GM12878 (cell line): ENCODE measurements at regions not wholly inside any gene's neighbourhood (a gene's known extent, or its start where the extent isn't known, plus 50 kb on each side); places are given as distances from the start of the nearest gene placed in this dataset.

Experiments
- ATAC-seq: fragments of 200-7000 bp; cut with Tn5 transposase; 3 replicates; pipeline ENCODE4 v1.9.1; 2020; ENCODE audit warnings: mild to moderate bottlenecking, moderate library complexity
- BruUV-seq: library from RNA; stranded (reverse); fragments of 400-500 nt; replicated peaks from 2 replicates; lab custom pipeline; 2021; lab: Mats Ljungman, UMichigan
- CTCF ChIA-PET: fragments of 300-600 bp; sonication (Branson Sonifier 250); formaldehyde crosslinking; extraction: SDS; loops from one replicate; lab custom pipeline; 2021; ENCODE audit warnings: inconsistent platforms; lab: Yijun Ruan, JAX
- POLR2A ChIA-PET: fragments of 350-600 bp; formaldehyde crosslinking; extraction: SDS; loops from one replicate; lab custom pipeline; 2021; ENCODE audit warnings: inconsistent platforms; lab: Charles Lee
- RAD21 ChIA-PET: fragments of 300-600 bp; sonication (Branson Sonifier 250); formaldehyde crosslinking; loops from one replicate; lab custom pipeline; 2023; ENCODE audit warnings: antibody characterized with exemption; ENCODE audit not compliant: unreplicated experiment; lab: Charles Lee
- SMC1A ChIA-PET: fragments of 300-600 bp; sonication (Branson Sonifier 250); formaldehyde crosslinking; loops from one replicate; lab custom pipeline; 2023; ENCODE audit not compliant: unreplicated experiment, uncharacterized antibody; lab: Charles Lee
- DNase-seq: peaks from one replicate; pipeline ENCODE4 v3.0.0-alpha.2; 2011; ENCODE audit warnings: low read depth, low spot score
- FAIRE-seq: peaks from 3 replicates; lab custom pipeline; 2011; peaks lifted over from hg19 to GRCh38; lab: Jason Lieb, UNC
- H2AFZ ChIP-seq: 2 replicates; pipeline ENCODE4 v1.6.0; 2011; ENCODE audit warnings: low read depth, low read length, control low read depth; ENCODE audit not compliant: control insufficient read depth
- H3K27ac ChIP-seq: 2 replicates; pipeline ENCODE4 v1.5.1; 2011; ENCODE audit warnings: control low read depth; ENCODE audit not compliant: control insufficient read depth, insufficient read depth
- H3K27me3 ChIP-seq, 2 experiments: replicated peaks in 1 of 2; 2 replicates each; pipeline versions ENCODE4 v1.6.0 to v1.6.1; 2011; ENCODE audit warnings: low read length in 1 of 2; ENCODE audit not compliant: control insufficient read depth in 2 of 2, insufficient read depth in 2 of 2
- H3K36me3 ChIP-seq, 2 experiments: 2 replicates each; pipeline ENCODE4 v1.5.1; 2011; ENCODE audit warnings: low read length in 1 of 2; ENCODE audit not compliant: control insufficient read depth in 2 of 2, insufficient read depth in 2 of 2
- H3K4me1 ChIP-seq: 2 replicates; pipeline ENCODE4 v1.6.1; 2011; ENCODE audit warnings: mild to moderate bottlenecking, low read length, moderate library complexity, mixed read lengths; ENCODE audit not compliant: control insufficient read depth, insufficient read depth
- H3K4me2 ChIP-seq: 2 replicates; pipeline ENCODE4 v1.6.0; 2011; ENCODE audit warnings: control low read depth; ENCODE audit not compliant: control insufficient read depth, insufficient read depth
- H3K4me3 ChIP-seq: fragments of 200-600 bp; sonication (generic); 2 replicates; pipeline ENCODE4 v1.5.1; 2016
- H3K79me2 ChIP-seq: 2 replicates; pipeline ENCODE4 v1.6.0; 2011; ENCODE audit warnings: low read length; ENCODE audit not compliant: control insufficient read depth, insufficient read depth
- H3K9ac ChIP-seq: 2 replicates; pipeline ENCODE4 v1.8.0; 2011; ENCODE audit warnings: low read length, control low read depth, mixed read lengths; ENCODE audit not compliant: control insufficient read depth, insufficient read depth
- H3K9me3 ChIP-seq: replicated peaks from 3 replicates; pipeline ENCODE4 v1.5.1; 2011; ENCODE audit warnings: mild to moderate bottlenecking, low read length; ENCODE audit not compliant: control insufficient read depth, insufficient read depth
- H4K20me1 ChIP-seq: 2 replicates; pipeline ENCODE4 v1.6.0; 2011; ENCODE audit not compliant: control insufficient read depth, insufficient read depth
- ATF3 ChIP-seq: IDR thresholded peaks from 2 replicates; pipeline ENCODE4 v1.6.1; 2011; ENCODE audit warnings: low read depth, mild to moderate bottlenecking, low read length, moderate library complexity, borderline replicate concordance; ENCODE audit errors: extremely low read depth
- CUX1 ChIP-seq: IDR thresholded peaks from 2 replicates; pipeline ENCODE4 v1.6.1; 2012; ENCODE audit warnings: improper control_type of control experiment, low read depth, low read length; ENCODE audit not compliant: insufficient replicate concordance
- ESRRA ChIP-seq: IDR thresholded peaks from 2 replicates; pipeline ENCODE4 v1.6.1; 2012; ENCODE audit warnings: mild to moderate bottlenecking, low read length, improper control_type of control experiment
- EZH2 ChIP-seq: IDR thresholded peaks from 2 replicates; pipeline ENCODE4 v1.6.1; 2012; ENCODE audit warnings: low read depth, mild to moderate bottlenecking, control low read depth, inconsistent platforms, low read length, borderline replicate concordance; ENCODE audit not compliant: control insufficient read depth
- MTA2 ChIP-seq: fragments of 450-650 bp; IDR thresholded peaks from 2 replicates; pipeline ENCODE4 v1.6.1; 2016; ENCODE audit warnings: low read depth, mild to moderate bottlenecking, moderate library complexity
- SMC3 ChIP-seq: IDR thresholded peaks from 2 replicates; pipeline ENCODE4 v1.6.1; 2011; ENCODE audit warnings: low read length, improper control_type of control experiment, borderline replicate concordance
- ZNF384 ChIP-seq: IDR thresholded peaks from 2 replicates; pipeline ENCODE4 v1.6.1; 2012; ENCODE audit warnings: low read depth, mild to moderate bottlenecking, low read length, improper control_type of control experiment, borderline replicate concordance
- ZNF592 ChIP-seq: fragments of 450-650 bp; IDR thresholded peaks from 2 replicates; pipeline ENCODE4 v1.6.1; 2017; ENCODE audit warnings: mild to moderate bottlenecking, moderate library complexity
- WGBS: methylation state at CpG from one replicate; pipeline ENCODE4 v1.1.6; 2016; ENCODE audit warnings: low lambda C conversion rate; ENCODE audit not compliant: insufficient replicate concordance, insufficient coverage; ENCODE audit errors: missing lambda C conversion rate; 5-methylcytosine and 5-hydroxymethylcytosine counted together
- in situ Hi-C: fragments of 300-500 bp; cut with MboI; formaldehyde crosslinking; loops from 9 replicates; pipeline ENCODE4 v1.14.3; 2018; ENCODE audit warnings: mixed read lengths
- intact Hi-C: fragments of 100-400 bp; cut with micrococcal nuclease; formaldehyde crosslinking; loops from one replicate; pipeline ENCODE4 v1.14.2; 2022; ENCODE audit not compliant: unreplicated experiment

- Histone ChIP-seq H3K36me3 (no peaks in the 10 kb centered on the region), H3K4me1 (no peaks in the 10 kb centered on the region), H2AFZ (no peak overlapping the region), H3K27me3 (peaks cover 4% of the 10 kb centered on the region in 2 experiments; a peak in 2 of 4 replicates), H3K79me2 (no peaks in the 10 kb centered on the region), H3K27ac (no peak overlapping the region), H3K9ac (no peak overlapping the region), H3K4me2 (no peak overlapping the region), H4K20me1 (no peaks in the 10 kb centered on the region), H3K9me3 (no peaks in the 10 kb centered on the region; the same call in 2 of the 3 replicates), H3K4me3 (no peak overlapping the region)
- in situ Hi-C loops, result no loop called here
- SMC1A ChIA-PET, result no interaction called here
- WGBS, result 28% methylated on average over 4 of the region's 4 CpGs
- BruUV-seq, result no TSS peak
- RAD21 ChIA-PET, result no interaction called here
- DNase-seq, result no peak
- CTCF ChIA-PET, result no interaction called here
- no peak for ATAC-seq
- no peak for TF ChIP-seq MTA2
- no peak for TF ChIP-seq CUX1
- no peak for TF ChIP-seq EZH2
- no peak for TF ChIP-seq SMC3
- TF ChIP-seq ESRRA, result no peak
- no peak for TF ChIP-seq ZNF592
- no peak for TF ChIP-seq ATF3
- no peak for TF ChIP-seq ZNF384
- POLR2A ChIA-PET, result no interaction called here
- intact Hi-C loops, result no loop called here
- no peak for FAIRE-seq
These were observed 70.1 kb upstream of the SMIM23 start for GRCh38 chr5:171715551-171715950.
